H1 (cell line): ENCODE measurements at regions not wholly inside any gene's neighbourhood (a gene's known extent, or its start where the extent isn't known, plus 50 kb on each side); places are given as distances from the start of the nearest gene placed in this dataset.

Experiments used
- CTCF ChIA-PET: fragments of 300-600 bp; sonication (Branson Sonifier 250); formaldehyde crosslinking; loops from one replicate; lab custom pipeline; 2021; ENCODE audit not compliant: partially characterized antibody; lab: Charles Lee
- POLR2A ChIA-PET: fragments of 300-600 bp; sonication (Branson Sonifier 250); formaldehyde crosslinking; loops from one replicate; lab custom pipeline; 2021; ENCODE audit warnings: inconsistent platforms; ENCODE audit not compliant: partially characterized antibody; lab: Charles Lee
- DNase-seq, 2 experiments: peaks; one replicate each; pipeline versions ENCODE4 v3.0.0 to v3.0.0-alpha.2; 2010 to 2022; ENCODE audit warnings: low spot score in 2 of 2, low read depth in 1 of 2, mixed read lengths in 1 of 2
- FAIRE-seq: peaks from 2 replicates; lab custom pipeline; 2011; peaks lifted over from hg19 to GRCh38; lab: Jason Lieb, UNC
- H2AFZ ChIP-seq: 2 replicates; pipeline ENCODE4 v1.8.1; 2012; ENCODE audit warnings: low read length, inconsistent platforms
- H2AK5ac ChIP-seq: 2 replicates; pipeline ENCODE4 v1.6.1; 2013; ENCODE audit warnings: low read depth, low read length
- H2BK120ac ChIP-seq: replicated peaks from 2 replicates; pipeline ENCODE3; 2013; ENCODE audit warnings: low read depth, low read length, inconsistent platforms
- H2BK12ac ChIP-seq: 2 replicates; pipeline ENCODE4 v1.6.1; 2013; ENCODE audit warnings: low read depth, low read length
- H2BK15ac ChIP-seq: 2 replicates; pipeline ENCODE4 v1.6.1; 2013; ENCODE audit warnings: low read length
- H2BK20ac ChIP-seq: 2 replicates; pipeline ENCODE4 v1.6.1; 2013; ENCODE audit warnings: low read length
- H2BK5ac ChIP-seq: 2 replicates; pipeline ENCODE4 v1.6.1; 2013; ENCODE audit warnings: low read depth, low read length
- H3K14ac ChIP-seq: 2 replicates; pipeline ENCODE4 v1.6.1; 2013; ENCODE audit warnings: inconsistent platforms; ENCODE audit not compliant: insufficient read length
- H3K18ac ChIP-seq: 2 replicates; pipeline ENCODE4 v1.6.1; 2013; ENCODE audit warnings: low read length; ENCODE audit errors: extremely low read depth
- H3K23ac ChIP-seq: 2 replicates; pipeline ENCODE4 v1.6.1; 2013; ENCODE audit warnings: inconsistent platforms; ENCODE audit not compliant: insufficient read length
- H3K23me2 ChIP-seq: 2 replicates; pipeline ENCODE4 v1.6.1; 2013; ENCODE audit warnings: low read depth, low read length
- H3K27ac ChIP-seq: 2 replicates; pipeline ENCODE4 v1.6.1; 2011; ENCODE audit warnings: low read depth, low read length, inconsistent platforms
- H3K27me3 ChIP-seq, 4 experiments: replicated peaks in 1 of 4; 1 replicate in 1 of 4; 2 replicates in 3 of 4; pipeline versions ENCODE4 v1.6.1 to v1.8.1; 2011 to 2013; ENCODE audit warnings: low read length in 3 of 4, mild to moderate bottlenecking in 3 of 4, inconsistent platforms in 2 of 4, mixed read lengths in 2 of 4, moderate library complexity in 1 of 4; ENCODE audit not compliant: control insufficient read depth in 3 of 4, insufficient read depth in 3 of 4; ENCODE audit errors: extremely low read depth in 1 of 4
- H3K36me3 ChIP-seq, 4 experiments: 2 replicates each; pipeline versions ENCODE4 v1.6.1 to v1.8.1; 2011 to 2013; ENCODE audit warnings: mild to moderate bottlenecking in 4 of 4, low read length in 3 of 4, moderate library complexity in 2 of 4, control low read depth in 1 of 4, inconsistent platforms in 1 of 4; ENCODE audit not compliant: insufficient read depth in 4 of 4, control insufficient read depth in 2 of 4
- H3K4ac ChIP-seq: replicated peaks from 2 replicates; pipeline ENCODE3; 2013; ENCODE audit warnings: low read length, low read depth, mixed read lengths, inconsistent platforms; ENCODE audit not compliant: insufficient read length
- H3K4me1 ChIP-seq, 4 experiments: replicated peaks in 1 of 4; 1 replicate in 1 of 4; 2 replicates in 3 of 4; pipeline versions ENCODE4 v1.6.1 to v1.8.1; 2011 to 2013; ENCODE audit warnings: low read length in 3 of 4, inconsistent platforms in 2 of 4, mixed read lengths in 1 of 4; ENCODE audit not compliant: insufficient read depth in 4 of 4, control insufficient read depth in 3 of 4
- H3K4me2 ChIP-seq, 2 experiments: 2 replicates each; pipeline versions ENCODE4 v1.6.1 to v1.8.1; 2011 to 2013; ENCODE audit warnings: low read depth in 2 of 2, low read length in 2 of 2, control low read depth in 1 of 2, inconsistent platforms in 1 of 2, mild to moderate bottlenecking in 1 of 2; ENCODE audit not compliant: insufficient read depth in 1 of 2
- H3K4me3 ChIP-seq, 4 experiments: fragments of 200-600, 300-600 bp in 1 of 4; sonication (generic), shearing (Covaris generic), sonication (Bioruptor Twin) in 1 of 4; 2 replicates each; pipeline versions ENCODE4 v1.5.1 to v1.8.1; 2011 to 2016; ENCODE audit warnings: low read length in 4 of 4, low read depth in 3 of 4, control low read depth in 2 of 4, inconsistent platforms in 2 of 4, mild to moderate bottlenecking in 2 of 4, mixed read lengths in 1 of 4, moderate library complexity in 1 of 4; ENCODE audit not compliant: insufficient read depth in 2 of 4; ENCODE audit errors: extremely low read depth in 1 of 4
- H3K56ac ChIP-seq: replicated peaks from 2 replicates; pipeline ENCODE3; 2013; ENCODE audit warnings: low read depth, mild to moderate bottlenecking, mixed read lengths, low read length, inconsistent platforms; ENCODE audit not compliant: insufficient read length
- H3K79me1 ChIP-seq: 2 replicates; pipeline ENCODE4 v1.6.1; 2013; ENCODE audit warnings: low read depth, low read length, control low read depth
- H3K79me2 ChIP-seq, 2 experiments: 2 replicates each; pipeline versions ENCODE4 v1.6.1 to v1.8.1; 2012 to 2013; ENCODE audit warnings: low read length in 2 of 2, mild to moderate bottlenecking in 2 of 2, inconsistent platforms in 1 of 2; ENCODE audit not compliant: insufficient read depth in 2 of 2, control insufficient read depth in 1 of 2
- H3K9ac ChIP-seq, 4 experiments: replicated peaks in 1 of 4; 1 replicate in 1 of 4; 2 replicates in 3 of 4; pipeline versions ENCODE4 v1.6.1 to v1.8.1; 2011 to 2013; ENCODE audit warnings: low read depth in 3 of 4, low read length in 3 of 4, control low read depth in 2 of 4, mild to moderate bottlenecking in 2 of 4, moderate library complexity in 2 of 4, inconsistent platforms in 1 of 4; ENCODE audit errors: extremely low read depth in 1 of 4
- H3K9me3 ChIP-seq, 2 experiments: 2 replicates each; pipeline versions ENCODE4 v1.6.1 to v1.8.1; 2012 to 2013; ENCODE audit warnings: mild to moderate bottlenecking in 2 of 2, moderate library complexity in 2 of 2, control low read depth in 1 of 2, inconsistent platforms in 1 of 2, low read depth in 1 of 2, low read length in 1 of 2, mixed read lengths in 1 of 2; ENCODE audit not compliant: insufficient read depth in 2 of 2
- H4K20me1 ChIP-seq, 2 experiments: replicated peaks in 1 of 2; 2 replicates each; pipeline versions ENCODE3 to v1.8.1; 2011 to 2013; ENCODE audit warnings: inconsistent platforms in 2 of 2, low read length in 2 of 2, mild to moderate bottlenecking in 1 of 2; ENCODE audit not compliant: insufficient read depth in 2 of 2, control insufficient read depth in 1 of 2
- H4K5ac ChIP-seq: 2 replicates; pipeline ENCODE4 v1.6.1; 2013; ENCODE audit warnings: low read length, low read depth, mixed read lengths, inconsistent platforms; ENCODE audit not compliant: insufficient read length
- H4K8ac ChIP-seq: 2 replicates; pipeline ENCODE4 v1.8.0; 2013; ENCODE audit warnings: mild to moderate bottlenecking, moderate library complexity, low read length, inconsistent platforms; ENCODE audit not compliant: insufficient read depth; ENCODE audit errors: extremely low read depth
- H4K91ac ChIP-seq: replicated peaks from 2 replicates; pipeline ENCODE3; 2013; ENCODE audit warnings: low read length, mixed read lengths, inconsistent platforms; ENCODE audit not compliant: insufficient read length
- TAF1 ChIP-seq: IDR thresholded peaks from 2 replicates; pipeline ENCODE4 v1.6.1; 2011; ENCODE audit warnings: mild to moderate bottlenecking, low read depth, low read length
- TEAD4 ChIP-seq: IDR thresholded peaks from 2 replicates; pipeline ENCODE4 v1.6.1; 2012; ENCODE audit warnings: low read depth, low read length, inconsistent platforms, mixed read lengths
- WGBS, 2 experiments: shearing (Covaris generic) in 1 of 2; methylation state at CpG; one replicate each; pipeline versions ENCODE4 v1.1.6 to v1.1.7; 2013 to 2015; ENCODE audit warnings: low lambda C conversion rate in 2 of 2, mixed read lengths in 2 of 2, inconsistent platforms in 1 of 2, low coverage in 1 of 2, missing lambda C conversion rate in 1 of 2; ENCODE audit not compliant: insufficient replicate concordance in 2 of 2, insufficient coverage in 1 of 2, insufficient read length in 1 of 2; ENCODE audit errors: extremely low coverage in 1 of 2, missing lambda C conversion rate in 1 of 2; 5-methylcytosine and 5-hydroxymethylcytosine counted together

- no peak overlapping the region for H3K4me2 ChIP-seq
- no peak overlapping the region for H2AK5ac ChIP-seq
- ChIA-PET POLR2A (no interaction called here), CTCF (no interaction called here)
- H2BK15ac ChIP-seq = no peak overlapping the region
- H3K14ac ChIP-seq = no peak overlapping the region
- H3K79me1 ChIP-seq = no peaks in the 10 kb centered on the region
- peaks cover 0 to 1% (median 0%) of the 10 kb centered on the region in 4 experiments; a peak in 1 of 7 replicates for H3K27me3 ChIP-seq
- H4K5ac ChIP-seq = no peak overlapping the region
- no peak overlapping the region for H3K27ac ChIP-seq
- H3K23me2 ChIP-seq = no peaks in the 10 kb centered on the region
- H3K4me3 ChIP-seq = no peak overlapping the region
- no peaks in the 10 kb centered on the region for H3K79me2 ChIP-seq
- H4K91ac ChIP-seq = no peak overlapping the region
- H2BK120ac ChIP-seq = no peak overlapping the region
- H2AFZ ChIP-seq = no peak overlapping the region
- no peak overlapping the region; a peak in 1 of 7 replicates for H3K9ac ChIP-seq
- no peak overlapping the region for H4K8ac ChIP-seq
- WGBS, 2 experiments = 43% methylated on average over 2 of the region's 2 CpGs; no CpG with 5 or more reads in 1 of the 2 experiments
- H3K4me1 ChIP-seq = peaks cover 0 to 8% (median 1%) of the 10 kb centered on the region in 4 experiments; a peak in 2 of 7 replicates
- H3K36me3 ChIP-seq = no peaks in the 10 kb centered on the region
- peak overlapping the region; percentile 20; the same call in 1 of the 2 replicates for H2BK5ac ChIP-seq
- no peaks in the 10 kb centered on the region for H4K20me1 ChIP-seq
- FAIRE-seq = no peak
- peak overlapping the region; percentile 76; the same call in 1 of the 2 replicates for H2BK20ac ChIP-seq
- H3K23ac ChIP-seq = no peak overlapping the region
- no peak overlapping the region; the same call in 1 of the 2 replicates for H3K18ac ChIP-seq
- DNase-seq = no peak
- H3K4ac ChIP-seq = no peak overlapping the region
- TF ChIP-seq TEAD4 (0 out of 2 replicates have a peak, but pooled peaks have one; percentile 33), TAF1 (no peak)
- no peaks in the 10 kb centered on the region for H3K9me3 ChIP-seq
- no peak overlapping the region for H3K56ac ChIP-seq
- peak overlapping the region; percentile 94; the same call in 1 of the 2 replicates for H2BK12ac ChIP-seq
Observed at GRCh38 chr4:177638871-177639270, 196.6 kb upstream of the AGA start.
